Bone marrow (tissue), 2 donors: ENCODE measurements at regions not wholly inside any gene's neighbourhood (a gene's known extent, or its start where the extent isn't known, plus 50 kb on each side); places are given as distances from the start of the nearest gene placed in this dataset.
"Not testable (repeated sequence)": the region's sequence is repeated elsewhere in the genome, so short reads cannot be mapped to it uniquely, and the experiment has no call there.

Source experiments
- DNase-seq, 2 donors: peaks; one replicate each; lab custom pipeline; 2025; lab: John Stamatoyannopoulos, UW

DNA sequence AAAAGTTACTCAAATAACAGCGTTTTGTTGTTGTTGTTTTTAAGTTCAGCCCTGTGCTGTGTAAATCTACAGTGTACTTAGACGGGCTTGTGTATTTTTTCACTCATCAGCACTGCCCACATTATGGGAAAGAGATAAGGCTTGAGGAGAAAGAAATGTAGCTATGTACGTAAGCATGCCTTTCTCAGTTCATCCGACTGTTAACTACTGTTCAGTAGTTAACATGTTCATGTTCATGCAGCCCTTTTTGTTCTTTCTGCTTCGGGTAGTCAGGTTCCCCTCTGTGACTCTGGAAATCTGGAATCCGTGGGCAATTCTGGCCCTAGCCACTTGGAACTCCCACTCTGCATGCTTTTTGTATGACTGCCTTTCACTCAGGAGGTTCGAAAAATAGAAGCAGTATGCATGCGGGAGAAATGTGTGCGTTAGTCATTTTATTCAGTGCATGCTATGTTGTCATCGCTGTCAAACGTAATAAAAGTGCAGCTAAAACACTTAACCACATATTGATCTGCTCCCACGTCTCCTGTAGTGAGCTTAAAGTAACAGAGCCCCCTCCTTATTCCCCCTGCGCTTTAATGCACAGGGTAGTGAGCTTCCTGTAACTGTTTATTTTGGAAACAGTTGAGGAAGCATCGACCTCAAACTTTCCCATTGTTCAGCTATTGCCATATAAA, 283.1 kb upstream of the NR2F2 start:
- DNase-seq, result no peak

GRCh38 chr15:96049323-96049722, 281.2 kb upstream of the NR2F2 start:
- no peak for DNase-seq

- DNase-seq, result no peak
These were observed 280.7 kb upstream of the NR2F2 start for GRCh38 chr15:96049766-96050165.

GRCh38 chr15:96051598-96051997, 278.9 kb upstream of the NR2F2 start:
- DNase-seq, result no peak

- DNase-seq, result no peak
These were observed 278.3 kb upstream of the NR2F2 start for GRCh38 chr15:96052154-96052553.

DNA sequence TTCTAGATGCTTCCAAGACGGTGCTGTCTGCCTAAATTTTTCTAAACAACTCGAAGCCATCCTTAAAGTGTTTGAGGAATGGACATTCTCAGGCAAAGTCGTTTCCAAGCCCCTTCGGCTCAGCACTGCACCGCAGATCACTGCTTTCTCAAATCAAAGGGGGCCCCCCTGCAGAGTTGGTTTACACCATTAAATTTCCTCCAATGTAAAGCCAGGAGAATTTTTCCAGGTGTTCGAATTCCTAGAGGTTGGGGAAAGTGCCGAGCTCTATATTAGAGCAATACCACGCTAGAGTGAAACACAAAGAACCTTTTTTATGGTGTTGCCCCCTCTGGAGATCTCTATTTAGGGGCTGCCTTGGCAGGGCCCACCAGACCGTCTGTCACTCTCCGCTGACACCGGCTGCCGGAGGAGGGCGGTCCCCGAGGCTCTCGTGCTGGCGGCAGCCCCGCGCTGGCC, 277.9 kb upstream of the NR2F2 start:
- no peak for DNase-seq

- DNase-seq, result no peak
These were observed 277.3 kb upstream of the NR2F2 start for GRCh38 chr15:96053031-96053780.

GRCh38 chr15:96053781-96054428, 276.6 kb upstream of the NR2F2 start:
- no peak for DNase-seq

DNA sequence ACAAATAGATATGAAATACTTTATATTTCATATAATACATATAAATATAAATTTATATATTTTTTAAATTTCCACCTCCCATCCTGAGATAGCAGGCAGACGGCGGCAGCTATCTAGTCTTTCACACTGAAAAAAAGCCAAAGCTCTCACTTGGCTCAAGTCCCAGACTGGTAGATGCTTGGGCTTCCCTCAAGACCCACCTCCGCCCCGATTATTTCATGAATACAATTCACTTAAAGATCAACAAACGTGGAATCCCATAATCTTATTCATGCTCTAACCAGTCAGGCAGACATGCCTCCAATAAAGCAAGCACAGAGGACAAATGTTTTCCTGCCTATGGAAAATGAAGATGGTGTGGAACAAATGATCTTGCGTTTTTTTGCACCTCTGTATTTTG, 275.9 kb upstream of the NR2F2 start:
- no peak for DNase-seq

- no peak for DNase-seq
These were observed 272.2 kb upstream of the NR2F2 start for GRCh38 chr15:96058103-96058851.

DNA sequence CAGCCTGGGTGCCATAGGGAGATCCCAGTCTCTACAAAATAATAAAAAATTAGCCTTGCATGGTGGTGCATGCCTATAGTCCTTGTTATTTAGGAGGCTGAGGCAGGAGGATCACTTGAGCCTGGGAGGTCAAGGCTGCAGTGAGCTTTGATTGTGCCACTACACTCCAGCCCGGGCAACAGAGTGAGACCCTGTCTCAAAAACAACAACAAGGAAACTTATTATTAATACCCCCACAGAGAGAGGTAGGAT, 271.7 kb upstream of the NR2F2 start:
- not testable (repeated sequence) for DNase-seq

DNA sequence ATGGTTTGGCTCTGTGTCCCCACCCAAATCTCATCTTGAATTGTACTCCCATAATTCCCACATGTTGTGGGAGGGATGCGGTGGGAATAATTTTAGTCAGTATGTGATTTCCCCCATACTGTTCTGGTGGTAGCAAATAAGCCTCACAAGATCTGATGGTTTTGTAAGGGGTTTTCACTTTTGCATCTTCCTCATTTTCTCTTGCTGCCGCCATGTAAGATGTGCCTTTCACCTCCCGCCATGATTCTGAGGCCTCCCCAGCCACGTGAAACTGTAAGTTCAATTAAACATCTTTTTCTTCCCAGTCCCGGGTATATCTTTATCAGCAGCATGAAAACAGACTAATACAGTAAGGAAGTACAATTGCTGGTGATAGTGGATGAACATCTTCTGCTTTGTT, 269.9 kb upstream of the NR2F2 start:
- DNase-seq, result not testable (repeated sequence)

DNA sequence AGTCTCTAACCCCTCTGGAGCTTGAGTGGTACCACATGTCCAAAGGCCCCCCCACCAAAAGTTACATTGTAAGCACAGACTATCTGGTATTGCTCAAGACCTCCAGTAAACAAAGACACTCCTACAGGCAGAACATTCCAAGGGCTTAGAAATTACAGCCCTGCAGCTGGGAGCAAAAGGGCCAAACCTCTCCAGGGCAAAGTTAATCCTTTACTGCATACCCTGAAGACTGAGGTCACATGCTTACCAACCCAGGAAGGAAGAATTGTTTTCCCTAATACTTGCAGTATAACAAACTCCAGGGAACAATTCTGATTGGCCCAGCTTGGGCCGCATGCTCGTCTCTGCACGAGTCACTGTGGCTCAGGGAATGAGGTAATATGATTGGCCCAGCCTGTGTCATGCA, 266.1 kb upstream of the NR2F2 start:
- DNase-seq, result no peak

DNA sequence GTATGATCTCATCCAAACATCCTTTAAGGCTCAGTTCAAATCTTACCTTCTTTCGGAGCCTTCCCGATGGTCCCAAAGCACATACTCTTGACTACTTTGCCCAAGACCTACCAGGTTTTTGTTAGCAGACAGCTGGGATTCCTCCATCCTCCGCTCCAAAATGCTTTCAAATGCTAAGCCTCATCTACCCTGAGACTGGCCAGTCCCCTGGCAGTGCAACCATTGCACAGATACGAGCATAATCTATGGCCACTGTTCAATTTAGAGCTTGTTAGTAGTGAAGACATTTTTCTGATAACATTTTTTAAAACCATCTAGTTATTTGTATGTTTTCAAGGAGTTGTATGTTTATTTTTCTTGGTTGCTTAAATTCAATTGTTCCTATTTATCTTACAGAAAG, 264.4 kb upstream of the NR2F2 start:
- DNase-seq, result no peak

DNA sequence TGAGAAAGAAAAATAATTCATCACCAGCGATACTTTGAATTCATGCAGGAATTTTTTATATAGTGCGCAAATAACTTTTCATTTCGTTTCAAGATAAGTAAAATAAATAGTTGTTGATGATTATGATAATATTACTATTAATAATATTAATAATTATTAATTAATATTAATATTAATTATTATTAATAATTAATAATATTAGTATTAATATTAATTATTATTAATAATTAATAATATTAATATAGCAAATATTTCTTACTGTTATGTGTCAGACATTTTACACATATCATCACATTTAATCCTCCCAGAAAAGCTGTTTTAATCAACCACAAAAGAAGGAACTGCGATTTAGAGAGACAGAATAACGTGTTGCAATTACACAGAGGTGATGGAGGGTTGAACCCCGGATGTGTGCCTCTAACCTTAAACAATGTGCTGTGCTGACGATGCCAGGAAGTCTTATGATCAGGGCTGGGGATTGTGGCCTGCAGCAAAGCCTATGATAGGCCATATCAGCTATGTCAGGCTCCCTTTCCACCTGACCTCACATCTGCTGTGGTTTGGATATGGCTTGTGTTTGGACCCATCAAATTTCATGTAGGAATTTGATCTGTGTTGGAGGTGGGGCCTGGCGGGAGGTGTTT, 263.5 kb upstream of the NR2F2 start:
- no peak for DNase-seq

- DNase-seq, result no peak
These were observed 262.8 kb upstream of the NR2F2 start for GRCh38 chr15:96067677-96068076.

GRCh38 chr15:96068897-96069296, 261.6 kb upstream of the NR2F2 start:
- DNase-seq, result no peak

GRCh38 chr15:96070636-96071035, 259.9 kb upstream of the NR2F2 start:
- DNase-seq, result no peak

DNA sequence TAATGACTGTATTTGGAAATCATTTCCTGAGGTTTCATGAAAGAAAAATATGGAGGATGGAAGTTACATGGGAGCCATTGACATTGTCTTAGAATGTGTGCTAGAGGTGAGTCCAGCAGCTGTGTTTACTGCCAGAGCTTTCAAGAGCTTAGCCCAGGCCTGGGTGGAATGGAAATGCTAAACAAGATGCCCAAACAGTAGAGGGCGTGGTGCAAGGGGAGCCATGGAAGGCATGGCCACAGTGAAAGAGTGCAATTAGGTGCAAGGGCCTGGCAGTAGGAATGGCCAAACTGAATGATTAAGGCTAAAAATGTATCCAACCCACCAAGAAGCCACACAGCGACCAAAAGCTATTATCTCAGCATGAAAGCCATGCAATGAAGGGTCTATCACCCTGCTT, 257.7 kb upstream of the NR2F2 start:
- no peak for DNase-seq

DNA sequence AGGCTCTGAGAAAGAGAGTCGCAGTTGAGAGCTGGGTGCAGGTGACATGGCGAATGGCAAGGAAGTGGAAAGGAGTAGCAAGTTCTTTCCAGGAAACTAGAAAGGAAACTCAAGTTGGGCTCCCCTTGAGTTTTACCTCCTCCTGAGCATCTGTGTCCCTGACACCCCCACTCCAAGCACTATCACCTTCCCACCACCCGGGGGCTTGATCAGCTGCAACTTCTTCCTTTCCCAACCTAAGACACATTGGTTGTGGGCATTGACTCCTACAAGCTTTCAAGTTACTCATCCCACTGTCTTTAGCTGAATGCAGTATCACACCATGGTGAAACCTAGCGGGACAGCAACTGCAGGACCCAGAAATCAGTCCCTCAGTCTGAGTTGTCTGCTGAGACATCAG, 256.6 kb upstream of the NR2F2 start:
- DNase-seq, result no peak

DNA sequence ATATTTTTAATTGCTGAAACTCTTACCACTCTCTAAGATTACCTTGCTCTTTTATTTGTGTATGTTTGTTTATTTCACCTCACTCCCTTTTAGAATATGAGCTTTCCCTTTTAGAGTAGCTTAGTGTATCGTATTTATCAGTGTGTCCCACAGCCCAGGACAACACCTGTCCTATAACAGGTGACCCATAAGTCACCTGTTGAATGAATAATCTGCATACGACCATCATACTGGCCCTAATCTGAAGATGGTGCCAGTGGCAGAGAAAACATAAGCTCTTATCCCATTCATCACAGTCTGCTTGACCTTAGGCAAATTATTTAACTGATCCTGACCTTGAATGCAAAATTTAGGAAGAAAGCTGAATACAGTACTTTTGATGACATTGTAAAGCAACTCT, 254.6 kb upstream of the NR2F2 start:
- no peak for DNase-seq

DNA sequence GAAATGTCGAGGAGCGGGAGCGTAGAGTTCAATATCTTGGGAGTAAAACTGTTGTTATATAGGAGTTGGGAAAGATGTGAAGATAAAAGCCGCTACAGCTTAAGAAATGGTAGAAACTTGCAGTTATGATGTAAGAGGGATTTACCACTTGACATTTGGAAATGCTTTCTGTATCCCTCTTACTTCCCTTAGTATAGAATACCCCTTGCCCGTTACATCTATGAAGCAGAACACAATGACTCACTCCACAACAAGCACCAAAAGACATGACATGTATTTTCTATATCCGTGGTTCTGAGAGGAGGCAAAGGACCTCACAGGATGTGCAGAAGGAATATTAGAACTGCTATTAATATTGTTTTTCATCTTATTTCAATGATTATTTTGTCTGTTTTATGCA, 254.2 kb upstream of the NR2F2 start:
- no peak for DNase-seq
